GM23248 (cell line): ENCODE measurements at regions not wholly inside any gene's neighbourhood (a gene's known extent, or its start where the extent isn't known, plus 50 kb on each side); places are given as distances from the start of the nearest gene placed in this dataset.

Source experiments
- DNase-seq: peaks from one replicate; pipeline ENCODE4 v3.0.0-alpha.2; 2015
- H2AFZ ChIP-seq: fragments of 200-600 bp; sonication (generic); 2 replicates; pipeline ENCODE4 v1.6.1; 2016; ENCODE audit warnings: antibody characterized with exemption
- H3F3A ChIP-seq: fragments of 200-600 bp; sonication (generic); 2 replicates; pipeline ENCODE4 v1.6.1; 2016; ENCODE audit warnings: mild to moderate bottlenecking, antibody characterized with exemption, mixed run types; ENCODE audit not compliant: insufficient read depth
- H3K27ac ChIP-seq: fragments of 200-600 bp; sonication (generic); 2 replicates; pipeline ENCODE4 v1.5.1; 2016; ENCODE audit warnings: mild to moderate bottlenecking
- H3K27me3 ChIP-seq: fragments of 200-600 bp; sonication (generic); replicated peaks from 2 replicates; pipeline ENCODE4 v1.6.1; 2016; ENCODE audit warnings: mild to moderate bottlenecking; ENCODE audit not compliant: insufficient read depth
- H3K36me3 ChIP-seq: fragments of 200-600 bp; sonication (generic); 2 replicates; pipeline ENCODE4 v1.6.1; 2016; ENCODE audit warnings: low read depth, mild to moderate bottlenecking
- H3K4me1 ChIP-seq: fragments of 200-600 bp; sonication (generic); 2 replicates; pipeline ENCODE4 v1.6.1; 2016; ENCODE audit warnings: mild to moderate bottlenecking; ENCODE audit not compliant: insufficient read depth
- H3K4me2 ChIP-seq: fragments of 200-600 bp; sonication (generic); one replicate; pipeline ENCODE4 v1.6.1; 2016; ENCODE audit warnings: mild to moderate bottlenecking; ENCODE audit not compliant: unreplicated experiment
- H3K4me3 ChIP-seq: fragments of 200-600 bp; sonication (generic); 2 replicates; pipeline ENCODE4 v1.5.1; 2016; ENCODE audit warnings: mild to moderate bottlenecking
- H3K79me2 ChIP-seq: fragments of 200-600 bp; sonication (generic); 2 replicates; pipeline ENCODE4 v1.6.1; 2016; ENCODE audit warnings: mild to moderate bottlenecking; ENCODE audit not compliant: insufficient read depth
- H3K9ac ChIP-seq: fragments of 200-600 bp; sonication (generic); 2 replicates; pipeline ENCODE4 v1.6.1; 2016; ENCODE audit warnings: mild to moderate bottlenecking
- H3K9me2 ChIP-seq: fragments of 200-600 bp; sonication (generic); 2 replicates; pipeline ENCODE4 v1.6.1; 2016; ENCODE audit warnings: mixed run types, mild to moderate bottlenecking, moderate library complexity; ENCODE audit not compliant: insufficient read depth
- H3K9me3 ChIP-seq: fragments of 200-600 bp; sonication (generic); one replicate; pipeline ENCODE4 v1.6.1; 2017; ENCODE audit warnings: low read depth
- H4K20me1 ChIP-seq: fragments of 200-600 bp; sonication (generic); 2 replicates; pipeline ENCODE4 v1.6.0; 2016; ENCODE audit not compliant: insufficient read depth
- EZH2 ChIP-seq: fragments of 200-600 bp; sonication (generic); IDR thresholded peaks from 2 replicates; pipeline ENCODE4 v1.6.1; 2018; ENCODE audit warnings: antibody characterized with exemption, mild to moderate bottlenecking; ENCODE audit not compliant: insufficient read depth, poor library complexity, severe bottlenecking
- EZH2phosphoT487 ChIP-seq: fragments of 200-600 bp; sonication (generic); IDR thresholded peaks from 2 replicates; pipeline ENCODE4 v1.6.1; 2018; ENCODE audit warnings: antibody characterized with exemption, moderate library complexity, mild to moderate bottlenecking, low read depth; ENCODE audit not compliant: insufficient read depth
- WGBS, 2 experiments: methylation state at CpG; one replicate each; pipeline ENCODE4 v1.1.6; 2015 to 2017; ENCODE audit warnings: low lambda C conversion rate in 2 of 2, low coverage in 1 of 2; ENCODE audit errors: missing lambda C conversion rate in 2 of 2; 5-methylcytosine and 5-hydroxymethylcytosine counted together
- in situ Hi-C: fragments of 300-500 bp; cut with MboI; formaldehyde crosslinking; loops from 2 replicates; pipeline ENCODE4 v1.15.0; 2020

DNA sequence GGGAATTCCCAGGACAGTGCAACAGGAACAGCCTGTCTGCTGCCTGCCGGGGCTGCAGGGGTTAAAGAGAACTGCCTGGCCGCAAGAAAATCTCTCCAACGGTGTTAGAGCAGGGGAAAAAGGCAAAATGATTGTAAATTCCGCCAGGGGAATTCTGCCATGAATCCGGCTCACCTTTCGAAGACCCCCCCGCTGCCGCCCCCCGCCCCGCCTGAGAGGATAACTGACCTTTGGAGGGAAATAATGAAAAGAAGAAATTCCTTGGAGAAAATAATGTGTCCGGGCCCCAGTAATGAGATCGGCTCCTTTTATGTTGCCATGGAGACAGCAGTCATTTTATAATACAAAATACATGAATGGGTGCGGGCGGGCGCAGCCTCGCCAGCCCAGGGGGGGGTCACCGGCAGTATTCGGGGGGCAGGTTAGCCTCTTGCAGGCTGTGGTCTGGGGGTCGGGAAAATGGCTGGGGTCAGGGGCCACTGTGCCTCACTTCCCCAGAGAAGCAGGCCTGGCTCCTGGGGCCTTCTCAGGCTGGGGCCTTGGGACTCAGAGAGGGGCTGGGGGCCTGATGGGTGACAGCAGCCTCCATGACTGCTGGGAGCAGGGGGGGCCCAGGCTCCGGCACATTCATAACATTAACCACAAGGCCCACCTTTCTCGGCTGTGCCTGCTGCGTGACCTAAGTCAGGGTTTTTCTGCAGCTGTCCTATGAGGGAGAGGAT lies 228.1 kb downstream of the MN1 start:
- Histone ChIP-seq H3K27me3 (peaks cover 10% of the 10 kb centered on the region), H3K9ac (no peak overlapping the region), H3F3A (no peaks in the 10 kb centered on the region), H3K9me3 (no peaks in the 10 kb centered on the region), H3K79me2 (no peaks in the 10 kb centered on the region), H4K20me1 (no peaks in the 10 kb centered on the region), H3K27ac (no peak overlapping the region), H2AFZ (no peak overlapping the region), H3K4me1 (no peaks in the 10 kb centered on the region), H3K4me3 (no peak overlapping the region), H3K4me2 (no peak overlapping the region), H3K9me2 (no peaks in the 10 kb centered on the region), H3K36me3 (no peaks in the 10 kb centered on the region)
- in situ Hi-C loops, result no loop called here
- TF ChIP-seq EZH2, result no peak
- no peak for TF ChIP-seq EZH2phosphoT487
- DNase-seq, result no peak
- 33 to 37% methylated on average over 21 to 22 of the region's 22 CpGs for WGBS, 2 experiments

DNA sequence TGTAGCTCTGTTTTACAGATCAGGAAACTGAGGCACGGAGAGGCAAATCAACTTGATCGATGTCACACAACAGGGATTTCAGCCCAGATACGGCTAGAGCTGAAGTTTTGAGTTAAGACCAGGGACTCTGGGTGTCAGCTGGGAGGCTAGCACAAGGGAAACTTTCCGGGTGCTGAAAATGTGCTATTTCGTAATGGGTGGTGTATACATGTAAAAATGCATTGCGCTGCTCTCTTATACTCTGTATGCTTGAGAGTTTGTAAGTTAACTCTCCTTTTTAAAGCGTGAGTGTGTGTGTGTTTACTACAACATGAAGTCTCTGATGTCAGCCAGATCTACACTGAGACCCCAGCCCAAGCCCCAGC lies 227.6 kb downstream of the MN1 start:
- no peak overlapping the region for H3K9ac ChIP-seq
- peak; percentile 26 for DNase-seq
- no peaks in the 10 kb centered on the region for H3K4me1 ChIP-seq
- WGBS, 2 experiments, result 63 to 68% methylated on average over 7 of the region's 7 CpGs
- no peak overlapping the region for H3K4me2 ChIP-seq
- no peaks in the 10 kb centered on the region for H3K79me2 ChIP-seq
- H3K27ac ChIP-seq, result no peak overlapping the region
- TF ChIP-seq EZH2, result no peak
- peaks cover 10% of the 10 kb centered on the region for H3K27me3 ChIP-seq
- no peak overlapping the region for H2AFZ ChIP-seq
- no peaks in the 10 kb centered on the region for H3F3A ChIP-seq
- H3K9me2 ChIP-seq, result no peaks in the 10 kb centered on the region
- H3K4me3 ChIP-seq, result no peak overlapping the region
- no peaks in the 10 kb centered on the region for H4K20me1 ChIP-seq
- in situ Hi-C loops, result no loop called here
- H3K9me3 ChIP-seq, result no peaks in the 10 kb centered on the region
- no peaks in the 10 kb centered on the region for H3K36me3 ChIP-seq

DNA sequence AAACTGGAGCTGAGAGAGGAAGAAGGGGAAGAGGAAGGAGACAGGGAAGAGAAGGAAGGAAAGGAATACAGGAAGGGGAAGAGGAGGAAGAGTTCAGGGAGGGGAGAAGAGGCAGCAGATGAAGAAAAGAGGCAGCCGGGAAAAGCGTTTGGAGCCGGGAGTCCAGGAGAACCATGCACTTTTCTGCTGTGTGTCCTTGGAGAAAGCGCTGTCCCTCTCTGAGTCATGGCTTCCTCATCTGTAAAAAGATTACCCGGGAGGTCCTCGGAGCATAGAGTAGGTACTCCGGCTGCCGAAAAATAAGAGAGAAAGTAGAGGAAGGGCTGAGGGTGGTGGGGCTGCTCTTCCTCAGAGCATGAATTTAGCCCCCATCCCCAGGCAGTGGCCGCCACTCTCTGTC lies 226.9 kb downstream of the MN1 start:
- H3K79me2 ChIP-seq, result no peaks in the 10 kb centered on the region
- DNase-seq, result no peak
- H3K27ac ChIP-seq, result no peak overlapping the region
- H3K4me1 ChIP-seq, result no peaks in the 10 kb centered on the region
- peaks cover 8% of the 10 kb centered on the region; the same call in 1 of the 2 replicates for H3K27me3 ChIP-seq
- no peaks in the 10 kb centered on the region for H3K9me2 ChIP-seq
- H3K9me3 ChIP-seq, result no peaks in the 10 kb centered on the region
- no peaks in the 10 kb centered on the region for H3F3A ChIP-seq
- H3K9ac ChIP-seq, result no peak overlapping the region
- TF ChIP-seq EZH2phosphoT487, result no peak
- no peak overlapping the region for H3K4me3 ChIP-seq
- H2AFZ ChIP-seq, result no peak overlapping the region
- no peak overlapping the region for H3K4me2 ChIP-seq
- H3K36me3 ChIP-seq, result no peaks in the 10 kb centered on the region
- no peaks in the 10 kb centered on the region for H4K20me1 ChIP-seq
- WGBS, 2 experiments, result 82 to 87% methylated on average over 9 of the region's 9 CpGs
- in situ Hi-C loops, result no loop called here

DNA sequence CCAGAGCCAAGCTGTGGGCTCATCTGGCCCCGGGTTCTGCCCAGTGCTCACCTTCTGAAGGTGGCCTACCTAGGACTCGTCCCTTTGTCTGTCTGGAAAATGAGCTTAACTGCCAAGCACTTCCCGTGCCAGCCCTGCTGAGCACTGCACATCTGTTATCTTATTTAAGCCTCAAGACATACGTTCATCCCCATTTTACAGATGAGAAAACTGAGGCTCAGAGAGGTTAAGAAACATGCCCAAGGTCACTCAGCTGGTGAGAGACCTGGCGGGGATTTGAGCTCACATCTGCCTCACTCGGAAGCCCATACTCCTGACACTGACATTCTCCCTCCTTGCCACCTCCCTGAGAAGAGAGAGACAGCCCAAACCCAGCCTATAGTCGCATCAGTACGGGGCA lies 226.2 kb downstream of the MN1 start:
- peaks cover 7% of the 10 kb centered on the region; the same call in 1 of the 2 replicates for H3K27me3 ChIP-seq

DNA sequence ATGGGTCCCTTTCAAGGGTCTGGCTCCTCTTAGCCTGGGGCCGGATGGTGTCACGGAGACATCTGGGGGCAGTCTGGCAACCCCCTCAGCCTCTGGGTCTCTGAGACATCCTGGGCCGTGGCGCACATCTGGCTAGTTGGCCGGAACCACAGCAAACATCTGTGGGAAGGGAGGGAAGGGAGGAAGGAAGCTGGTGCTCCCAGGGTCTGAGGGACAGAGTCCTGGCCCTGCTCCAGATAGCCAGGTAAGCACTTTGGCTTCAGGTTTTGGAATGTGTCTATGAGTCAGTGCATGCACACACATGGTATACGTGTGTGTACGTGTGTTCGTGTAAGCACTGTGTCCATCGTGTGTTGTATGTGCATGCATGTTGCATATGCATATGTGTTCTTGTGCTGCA lies 225.1 kb downstream of the MN1 start:
- no peak for DNase-seq
- TF ChIP-seq EZH2 (no peak), EZH2phosphoT487 (no peak)
- no peaks in the 10 kb centered on the region for H3K79me2 ChIP-seq
- no peak overlapping the region for H3K4me3 ChIP-seq
- H3K27me3 ChIP-seq, result no peaks in the 10 kb centered on the region
- in situ Hi-C loops, result no loop called here
- no peak overlapping the region for H3K4me2 ChIP-seq
- no peaks in the 10 kb centered on the region for H3K4me1 ChIP-seq
- WGBS, 2 experiments, result 68 to 76% methylated on average over 9 of the region's 9 CpGs
- H2AFZ ChIP-seq, result no peak overlapping the region
- no peak overlapping the region for H3K9ac ChIP-seq
- H3K9me3 ChIP-seq, result no peaks in the 10 kb centered on the region
- no peaks in the 10 kb centered on the region for H3K9me2 ChIP-seq
- H3F3A ChIP-seq, result no peaks in the 10 kb centered on the region
- H3K36me3 ChIP-seq, result no peaks in the 10 kb centered on the region
- H4K20me1 ChIP-seq, result no peaks in the 10 kb centered on the region
- no peak overlapping the region for H3K27ac ChIP-seq

More for the DNA sequence above, 226.2 kb downstream of the MN1 start:
- WGBS, 2 experiments, result 77 to 81% methylated on average over 8 of the region's 8 CpGs
- Histone ChIP-seq H3K4me3 (no peak overlapping the region), H3K4me2 (no peak overlapping the region), H3F3A (no peaks in the 10 kb centered on the region), H3K4me1 (no peaks in the 10 kb centered on the region), H4K20me1 (no peaks in the 10 kb centered on the region), H3K27ac (no peak overlapping the region), H3K79me2 (no peaks in the 10 kb centered on the region), H3K9ac (no peak overlapping the region), H2AFZ (no peak overlapping the region), H3K36me3 (no peaks in the 10 kb centered on the region), H3K9me2 (no peaks in the 10 kb centered on the region), H3K9me3 (no peaks in the 10 kb centered on the region)
- no peak for TF ChIP-seq EZH2
- no peak for TF ChIP-seq EZH2phosphoT487
- in situ Hi-C loops, result no loop called here
- DNase-seq, result no peak
